NCI-H82 treated with DMSO at 0.1 percent for 48 hours (cell line): ENCODE measurements at regions not wholly inside any gene's neighbourhood (a gene's known extent, or its start where the extent isn't known, plus 50 kb on each side); places are given as distances from the start of the nearest gene placed in this dataset.

Experiments used
- DNase-seq: peaks from one replicate; lab custom pipeline; 2025; ENCODE audit not compliant: unreplicated experiment; lab: John Stamatoyannopoulos, UW

GRCh38 chr9:80437091-80437640 lies 865.4 kb downstream of the TLE4 start:
- peak; percentile 13 for DNase-seq

GRCh38 chr9:80435591-80435990 lies 863.8 kb downstream of the TLE4 start:
- no peak for DNase-seq

GRCh38 chr9:80426992-80427391 lies 855.2 kb downstream of the TLE4 start:
- DNase-seq, result no peak

- DNase-seq, result no peak
Observed at GRCh38 chr9:80417211-80417773, 845.5 kb downstream of the TLE4 start.

- no peak for DNase-seq
Observed at GRCh38 chr9:80410106-80410505, 838.3 kb downstream of the TLE4 start.

- DNase-seq, result no peak
Observed at GRCh38 chr9:80407220-80407619, 835.5 kb downstream of the TLE4 start.

GRCh38 chr9:80401243-80401642 lies 829.5 kb downstream of the TLE4 start:
- DNase-seq, result no peak

- DNase-seq, result no peak
Observed at GRCh38 chr9:80400624-80401230, 829.0 kb downstream of the TLE4 start.

GRCh38 chr9:80399606-80400005 lies 827.8 kb downstream of the TLE4 start:
- no peak for DNase-seq

GRCh38 chr9:80387828-80388227 lies 816.1 kb downstream of the TLE4 start:
- DNase-seq, result no peak

GRCh38 chr9:80385246-80385645 lies 813.5 kb downstream of the TLE4 start:
- DNase-seq, result no peak

- DNase-seq, result no peak
Observed at GRCh38 chr9:80383331-80383730, 811.6 kb downstream of the TLE4 start.

- DNase-seq, result no peak
Observed at GRCh38 chr9:80382211-80382891, 810.6 kb downstream of the TLE4 start.

GRCh38 chr9:80380301-80380700 lies 808.5 kb downstream of the TLE4 start:
- no peak for DNase-seq

- no peak for DNase-seq
Observed at GRCh38 chr9:80378669-80379293, 807.0 kb downstream of the TLE4 start.

- DNase-seq, result no peak
Observed at GRCh38 chr9:80376180-80376579, 804.4 kb downstream of the TLE4 start.

GRCh38 chr9:80375477-80375876 lies 803.7 kb downstream of the TLE4 start:
- DNase-seq, result no peak

GRCh38 chr9:80369641-80370040 lies 797.9 kb downstream of the TLE4 start:
- DNase-seq, result no peak

- DNase-seq, result no peak
Observed at GRCh38 chr9:80366626-80367025, 794.9 kb downstream of the TLE4 start.

GRCh38 chr9:80359941-80360881 lies 788.4 kb downstream of the TLE4 start:
- DNase-seq, result no peak

GRCh38 chr9:80359291-80359690 lies 787.5 kb downstream of the TLE4 start:
- DNase-seq, result no peak
